ENCODE measurements at regions not wholly inside any gene's neighbourhood (a gene's known extent, or its start where the extent isn't known, plus 50 kb on each side); places are given as distances from the start of the nearest gene placed in this dataset.

GRCh38 chr12:130073721-130074120, 88.5 kb upstream of the FZD10 start:
- TF ChIP-seq GATA3 (IDR thresholded peaks at IDR 0.05; ENCODE audit: low read depth, low read length) (no peak), GATA2 (IDR thresholded peaks at IDR 0.05; ENCODE audit: low read depth, low read length) (no peak)

All from SH-SY5Y (cell line).